ENCODE measurements at regions not wholly inside any gene's neighbourhood (a gene's known extent, or its start where the extent isn't known, plus 50 kb on each side); places are given as distances from the start of the nearest gene placed in this dataset.

GRCh38 chr14:81974543-81974942 is 440.9 kb upstream of the SEL1L start:
- Histone ChIP-seq H3K36me3 (no peaks in the 10 kb centered on the region), H3K4me1 (no peaks in the 10 kb centered on the region), H3K4me3 (replicated peaks in 1 of 3) (no peak overlapping the region), H3K9me3 (no peaks in the 10 kb centered on the region), H3K27ac (no peak overlapping the region), H3K27me3 (no peaks in the 10 kb centered on the region)
- DNase-seq: no peak
- no peak for TF ChIP-seq POLR2A (IDR thresholded peaks at IDR 0.05)
- TF ChIP-seq, protein P1, sequence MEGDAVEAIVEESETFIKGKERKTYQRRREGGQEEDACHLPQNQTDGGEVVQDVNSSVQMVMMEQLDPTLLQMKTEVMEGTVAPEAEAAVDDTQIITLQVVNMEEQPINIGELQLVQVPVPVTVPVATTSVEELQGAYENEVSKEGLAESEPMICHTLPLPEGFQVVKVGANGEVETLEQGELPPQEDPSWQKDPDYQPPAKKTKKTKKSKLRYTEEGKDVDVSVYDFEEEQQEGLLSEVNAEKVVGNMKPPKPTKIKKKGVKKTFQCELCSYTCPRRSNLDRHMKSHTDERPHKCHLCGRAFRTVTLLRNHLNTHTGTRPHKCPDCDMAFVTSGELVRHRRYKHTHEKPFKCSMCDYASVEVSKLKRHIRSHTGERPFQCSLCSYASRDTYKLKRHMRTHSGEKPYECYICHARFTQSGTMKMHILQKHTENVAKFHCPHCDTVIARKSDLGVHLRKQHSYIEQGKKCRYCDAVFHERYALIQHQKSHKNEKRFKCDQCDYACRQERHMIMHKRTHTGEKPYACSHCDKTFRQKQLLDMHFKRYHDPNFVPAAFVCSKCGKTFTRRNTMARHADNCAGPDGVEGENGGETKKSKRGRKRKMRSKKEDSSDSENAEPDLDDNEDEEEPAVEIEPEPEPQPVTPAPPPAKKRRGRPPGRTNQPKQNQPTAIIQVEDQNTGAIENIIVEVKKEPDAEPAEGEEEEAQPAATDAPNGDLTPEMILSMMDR (IDR thresholded peaks at IDR 0.05): no peak
- intact Hi-C loops (cut with DNase I): no loop called here
- 57 to 76% methylated on average over 2 of the region's 2 CpGs for WGBS, 2 donors

DNA sequence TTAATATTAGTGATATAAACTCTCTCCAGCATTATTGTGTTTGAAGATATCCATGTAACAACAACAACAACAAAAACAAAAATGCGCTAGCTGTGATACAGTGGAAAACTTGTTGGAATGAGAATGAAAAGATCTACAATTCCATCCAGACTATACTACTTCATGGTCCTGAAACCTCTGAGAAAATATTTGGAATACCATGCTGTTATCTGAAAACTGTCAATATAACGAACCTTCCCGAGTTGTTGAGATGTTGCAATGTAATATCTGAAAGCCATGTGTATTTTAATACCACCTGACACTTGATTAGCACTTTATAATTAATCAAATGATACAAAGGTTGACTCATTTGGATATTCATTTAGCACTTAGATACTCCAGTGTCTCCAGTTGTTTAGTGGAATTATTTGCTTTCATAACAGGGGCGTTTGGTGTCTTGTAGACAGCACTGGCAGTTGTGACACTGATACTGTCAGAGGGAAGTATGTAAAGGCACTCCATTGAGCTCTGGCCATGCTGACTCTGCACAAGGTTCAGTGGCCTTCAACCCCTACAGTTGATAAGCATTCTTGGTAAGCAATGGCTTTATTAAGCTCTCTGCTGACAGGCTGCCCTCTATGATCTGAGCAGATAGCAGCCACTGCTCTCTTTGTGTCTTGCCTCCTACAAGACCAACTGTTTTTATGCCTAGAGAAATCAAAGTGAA is 447.1 kb upstream of the SEL1L start:
- TF ChIP-seq POLR2A (IDR thresholded peaks at IDR 0.05): no peak
- TF ChIP-seq, protein P1 (IDR thresholded peaks at IDR 0.05): no peak

GRCh38 chr14:81981307-81981675 is 447.6 kb upstream of the SEL1L start:
- Histone ChIP-seq H3K27ac (no peak overlapping the region), H3K4me1 (no peaks in the 10 kb centered on the region), H3K36me3 (no peaks in the 10 kb centered on the region), H3K27me3 (no peaks in the 10 kb centered on the region), H3K4me3 (replicated peaks in 1 of 3) (no peak overlapping the region), H3K9me3 (no peaks in the 10 kb centered on the region)
- TF ChIP-seq, protein P1 (IDR thresholded peaks at IDR 0.05): no peak
- no peak for TF ChIP-seq POLR2A (IDR thresholded peaks at IDR 0.05)
- DNase-seq: no peak
- intact Hi-C loops (cut with DNase I): no loop called here
- 85 to 86% methylated on average over 5 of the region's 5 CpGs for WGBS, 2 donors

More for the DNA sequence above, 447.1 kb upstream of the SEL1L start:
- Histone ChIP-seq H3K4me1 (no peaks in the 10 kb centered on the region), H3K4me3 (replicated peaks in 1 of 3) (no peak overlapping the region), H3K27me3 (no peaks in the 10 kb centered on the region), H3K27ac (no peak overlapping the region), H3K9me3 (no peaks in the 10 kb centered on the region), H3K36me3 (no peaks in the 10 kb centered on the region)
- WGBS, 2 donors: 91 to 96% methylated on average over 4 of the region's 4 CpGs
- intact Hi-C loops (cut with DNase I): no loop called here
- DNase-seq: no peak

- 71 to 76% methylated on average over 4 of the region's 4 CpGs for WGBS, 2 donors
- no peaks in the 10 kb centered on the region for H3K36me3 ChIP-seq
- no peaks in the 10 kb centered on the region for H3K27me3 ChIP-seq
- H3K9me3 ChIP-seq: no peaks in the 10 kb centered on the region
- TF ChIP-seq, protein P1 (IDR thresholded peaks at IDR 0.05): no peak
- no peak for TF ChIP-seq POLR2A (IDR thresholded peaks at IDR 0.05)
- no peak overlapping the region for H3K27ac ChIP-seq
- H3K4me3 ChIP-seq (replicated peaks in 1 of 3): no peak overlapping the region
- no peak for DNase-seq
- intact Hi-C loops (cut with DNase I): no loop called here
- H3K4me1 ChIP-seq: no peaks in the 10 kb centered on the region
Measured at GRCh38 chr14:81982046-81982445, 448.4 kb upstream of the SEL1L start.

- no peaks in the 10 kb centered on the region for H3K36me3 ChIP-seq
- TF ChIP-seq, protein P1 (IDR thresholded peaks at IDR 0.05): no peak
- no peak for TF ChIP-seq POLR2A (IDR thresholded peaks at IDR 0.05)
- no peaks in the 10 kb centered on the region for H3K9me3 ChIP-seq
- H3K4me3 ChIP-seq (replicated peaks in 1 of 3): no peak overlapping the region
- no peak overlapping the region for H3K27ac ChIP-seq
- H3K4me1 ChIP-seq: no peaks in the 10 kb centered on the region
- no peak for DNase-seq
- intact Hi-C loops (cut with DNase I): no loop called here
- no peaks in the 10 kb centered on the region for H3K27me3 ChIP-seq
Measured at GRCh38 chr14:81986005-81986404, 452.4 kb upstream of the SEL1L start.
